PC-3 (cell line): ENCODE measurements at regions not wholly inside any gene's neighbourhood (a gene's known extent, or its start where the extent isn't known, plus 50 kb on each side); places are given as distances from the start of the nearest gene placed in this dataset.

Source experiments
- ATAC-seq: fragments of 200-7000 bp; cut with Tn5 transposase; 2 replicates; pipeline ENCODE4 v1.9.1; 2020; ENCODE audit warnings: mild to moderate bottlenecking, moderate library complexity
- BruUV-seq: library from RNA; stranded (reverse); fragments of 400-500 nt; replicated peaks from 2 replicates; lab custom pipeline; 2021; lab: Mats Ljungman, UMichigan
- CTCF ChIA-PET: fragments of 300-600 bp; sonication (Branson Sonifier 250); formaldehyde crosslinking; loops from one replicate; lab custom pipeline; 2022; ENCODE audit warnings: antibody characterized with exemption; lab: Charles Lee
- POLR2A ChIA-PET: fragments of 300-600 bp; sonication (Branson Sonifier 250); formaldehyde crosslinking; loops from one replicate; lab custom pipeline; 2022; ENCODE audit warnings: antibody characterized with exemption; ENCODE audit not compliant: unreplicated experiment; lab: Charles Lee
- DNase-seq: peaks from one replicate; pipeline ENCODE4 v3.0.0-alpha.2; 2015
- H2AFZ ChIP-seq: fragments of 300-600 bp; sonication (generic); 2 replicates; pipeline ENCODE4 v1.6.0; 2016; ENCODE audit warnings: antibody characterized with exemption, low read length
- H3F3A ChIP-seq: fragments of 300-600 bp; sonication (generic); one replicate; pipeline ENCODE4 v1.6.0; 2017; ENCODE audit warnings: antibody characterized with exemption, low read length, control low read depth, mild to moderate bottlenecking; ENCODE audit not compliant: unreplicated experiment
- H3K27ac ChIP-seq: fragments of 300-600 bp; sonication (generic); 2 replicates; pipeline ENCODE4 v1.5.1; 2016; ENCODE audit warnings: mild to moderate bottlenecking, low read length
- H3K27me3 ChIP-seq: fragments of 300-600 bp; sonication (generic); 2 replicates; pipeline ENCODE4 v1.6.1; 2016; ENCODE audit warnings: low read length, mixed read lengths
- H3K36me3 ChIP-seq: fragments of 300-600 bp; sonication (generic); 2 replicates; pipeline ENCODE4 v1.6.1; 2016; ENCODE audit warnings: low read depth, mixed run types, low read length, mixed read lengths
- H3K4me1 ChIP-seq: fragments of 300-600 bp; sonication (generic); 2 replicates; pipeline ENCODE4 v1.5.1; 2016; ENCODE audit warnings: low read length; ENCODE audit not compliant: insufficient read depth
- H3K4me2 ChIP-seq: fragments of 300-600 bp; sonication (generic); 2 replicates; pipeline ENCODE4 v1.6.0; 2016; ENCODE audit warnings: low read length
- H3K4me3 ChIP-seq: fragments of 300-600 bp; sonication (generic); 2 replicates; pipeline ENCODE4 v1.5.1; 2016; ENCODE audit warnings: mild to moderate bottlenecking, low read length, mixed read lengths
- H3K79me2 ChIP-seq: fragments of 300-600 bp; sonication (generic); 2 replicates; pipeline ENCODE4 v1.6.1; 2017; ENCODE audit warnings: low read length, mixed read lengths
- H3K9ac ChIP-seq: fragments of 300-600 bp; sonication (generic); 2 replicates; pipeline ENCODE4 v1.6.0; 2016; ENCODE audit warnings: mild to moderate bottlenecking, low read length
- H3K9me2 ChIP-seq: fragments of 300-600 bp; sonication (generic); replicated peaks from 2 replicates; pipeline ENCODE4 v1.6.1; 2016; ENCODE audit warnings: mixed run types, low read length, mixed read lengths
- H3K9me3 ChIP-seq: fragments of 300-600 bp; sonication (generic); 2 replicates; pipeline ENCODE4 v1.6.1; 2016; ENCODE audit warnings: low read length, mixed read lengths
- H4K20me1 ChIP-seq: fragments of 300-600 bp; sonication (generic); 2 replicates; pipeline ENCODE4 v1.6.1; 2016; ENCODE audit warnings: low read length, mixed read lengths
- EZH2 ChIP-seq: fragments of 300-600 bp; sonication (generic); IDR thresholded peaks from one replicate; pipeline ENCODE4 v1.6.1; 2017; ENCODE audit warnings: antibody characterized with exemption, mild to moderate bottlenecking, low read length; ENCODE audit not compliant: unreplicated experiment
- EZH2phosphoT487 ChIP-seq: fragments of 300-600 bp; sonication (generic); IDR thresholded peaks from 2 replicates; pipeline ENCODE4 v1.6.1; 2018; ENCODE audit warnings: mild to moderate bottlenecking, antibody characterized with exemption, low read length, borderline replicate concordance
- intact Hi-C: fragments of 100-400 bp; cut with micrococcal nuclease; formaldehyde crosslinking; loops from 2 replicates; pipeline ENCODE4 v1.9.0; 2023
- TF ChIP-seq, protein P1 (sequence below): fragments of 300-600 bp; sonication (generic); conservative IDR thresholded peaks from 2 replicates; pipeline ENCODE4 v1.5.1; 2017; ENCODE audit warnings: antibody characterized with exemption, low read depth, mild to moderate bottlenecking, low read length

DNA sequence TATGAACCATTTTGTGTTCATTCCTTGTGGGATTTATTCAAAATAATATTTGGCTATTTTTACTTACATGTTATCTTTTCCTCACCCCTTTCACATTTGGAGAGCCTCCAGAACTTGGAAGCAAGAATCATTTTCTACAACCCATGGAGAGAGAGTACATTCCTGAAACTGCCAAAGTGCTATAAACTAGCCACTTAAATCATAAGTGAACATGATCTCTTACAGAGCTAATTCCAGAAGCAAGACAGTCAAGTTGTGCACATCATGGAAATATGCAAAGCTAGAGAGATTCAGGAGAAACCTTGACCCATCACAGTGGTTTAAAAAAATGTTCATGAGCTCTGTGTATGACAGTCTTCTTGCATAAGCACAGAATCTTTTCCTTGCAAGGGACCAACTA is 883.6 kb upstream of the C9orf72 start:
- TF ChIP-seq EZH2 (no peak), EZH2phosphoT487 (no peak)
- TF ChIP-seq, protein P1, sequence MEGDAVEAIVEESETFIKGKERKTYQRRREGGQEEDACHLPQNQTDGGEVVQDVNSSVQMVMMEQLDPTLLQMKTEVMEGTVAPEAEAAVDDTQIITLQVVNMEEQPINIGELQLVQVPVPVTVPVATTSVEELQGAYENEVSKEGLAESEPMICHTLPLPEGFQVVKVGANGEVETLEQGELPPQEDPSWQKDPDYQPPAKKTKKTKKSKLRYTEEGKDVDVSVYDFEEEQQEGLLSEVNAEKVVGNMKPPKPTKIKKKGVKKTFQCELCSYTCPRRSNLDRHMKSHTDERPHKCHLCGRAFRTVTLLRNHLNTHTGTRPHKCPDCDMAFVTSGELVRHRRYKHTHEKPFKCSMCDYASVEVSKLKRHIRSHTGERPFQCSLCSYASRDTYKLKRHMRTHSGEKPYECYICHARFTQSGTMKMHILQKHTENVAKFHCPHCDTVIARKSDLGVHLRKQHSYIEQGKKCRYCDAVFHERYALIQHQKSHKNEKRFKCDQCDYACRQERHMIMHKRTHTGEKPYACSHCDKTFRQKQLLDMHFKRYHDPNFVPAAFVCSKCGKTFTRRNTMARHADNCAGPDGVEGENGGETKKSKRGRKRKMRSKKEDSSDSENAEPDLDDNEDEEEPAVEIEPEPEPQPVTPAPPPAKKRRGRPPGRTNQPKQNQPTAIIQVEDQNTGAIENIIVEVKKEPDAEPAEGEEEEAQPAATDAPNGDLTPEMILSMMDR = no peak
- DNase-seq (no peak), ATAC-seq (no peak)
- Histone ChIP-seq H3K27me3 (no peaks in the 10 kb centered on the region), H3K36me3 (no peaks in the 10 kb centered on the region), H3K4me1 (no peaks in the 10 kb centered on the region), H3K27ac (no peak overlapping the region), H3K9me3 (no peaks in the 10 kb centered on the region), H4K20me1 (no peaks in the 10 kb centered on the region), H3K9me2 (no peaks in the 10 kb centered on the region), H3K79me2 (no peaks in the 10 kb centered on the region), H3K4me2 (no peak overlapping the region), H3K4me3 (no peak overlapping the region), H3K9ac (no peak overlapping the region), H3F3A (no peaks in the 10 kb centered on the region), H2AFZ (no peak overlapping the region)
- intact Hi-C loops = no loop called here
- ChIA-PET POLR2A (no interaction called here), CTCF (no interaction called here)
- no TSS peak for BruUV-seq

- DNase-seq = no peak
- POLR2A ChIA-PET = no interaction called here
- Histone ChIP-seq H2AFZ (no peak overlapping the region), H3K9me2 (no peaks in the 10 kb centered on the region), H3K36me3 (no peaks in the 10 kb centered on the region), H3K4me3 (no peak overlapping the region), H3K9me3 (no peaks in the 10 kb centered on the region), H3K27me3 (no peaks in the 10 kb centered on the region), H4K20me1 (no peaks in the 10 kb centered on the region), H3F3A (no peaks in the 10 kb centered on the region), H3K4me2 (no peak overlapping the region), H3K27ac (no peak overlapping the region), H3K9ac (no peak overlapping the region), H3K79me2 (no peaks in the 10 kb centered on the region), H3K4me1 (no peaks in the 10 kb centered on the region)
- TF ChIP-seq, protein P1 = no peak
- TF ChIP-seq EZH2 = no peak
- TF ChIP-seq EZH2phosphoT487 = no peak
- BruUV-seq = no TSS peak
- CTCF ChIA-PET = no interaction called here
- ATAC-seq = no peak
- intact Hi-C loops = no loop called here
Observed at GRCh38 chr9:28464481-28465216, 891.4 kb upstream of the C9orf72 start.

DNA sequence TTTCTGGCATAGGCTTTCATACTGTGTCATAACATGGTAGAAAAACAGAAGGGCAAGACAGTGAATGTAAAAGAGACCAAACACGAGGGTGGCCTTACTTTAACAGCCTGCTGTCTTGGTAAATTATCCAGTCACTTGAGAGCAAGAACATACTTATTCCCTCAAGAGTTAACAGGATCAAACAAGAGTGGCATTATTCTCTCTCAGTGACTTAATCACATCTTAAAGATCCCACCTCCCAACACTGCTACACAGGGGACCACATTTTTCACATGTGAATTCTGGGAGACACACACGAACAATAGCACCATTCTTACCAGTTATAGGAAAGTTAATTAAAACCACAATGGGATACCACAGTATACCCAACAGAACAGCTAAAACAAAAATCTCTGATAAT is 898.0 kb upstream of the C9orf72 start:
- ChIA-PET POLR2A (no interaction called here), CTCF (no interaction called here)
- H3K4me2 ChIP-seq = no peak overlapping the region
- H3K9me2 ChIP-seq = no peaks in the 10 kb centered on the region
- intact Hi-C loops = no loop called here
- H3F3A ChIP-seq = no peaks in the 10 kb centered on the region
- TF ChIP-seq EZH2phosphoT487 (no peak), EZH2 (no peak)
- TF ChIP-seq, protein P1 = no peak
- no peak for DNase-seq
- H3K9me3 ChIP-seq = no peaks in the 10 kb centered on the region
- no peak overlapping the region for H3K9ac ChIP-seq
- ATAC-seq = no peak
- no peak overlapping the region for H3K4me3 ChIP-seq
- H3K4me1 ChIP-seq = no peaks in the 10 kb centered on the region
- no peaks in the 10 kb centered on the region for H4K20me1 ChIP-seq
- H3K27ac ChIP-seq = no peak overlapping the region
- H3K79me2 ChIP-seq = no peaks in the 10 kb centered on the region
- H2AFZ ChIP-seq = no peak overlapping the region
- H3K36me3 ChIP-seq = no peaks in the 10 kb centered on the region
- no peaks in the 10 kb centered on the region for H3K27me3 ChIP-seq
- BruUV-seq = no TSS peak
